Lower leg skin (tissue), 4 donors: ENCODE measurements at regions not wholly inside any gene's neighbourhood (a gene's known extent, or its start where the extent isn't known, plus 50 kb on each side); places are given as distances from the start of the nearest gene placed in this dataset.

Source experiments
- DNase-seq, 2 donors: peaks; one replicate each; pipeline ENCODE4 v3.0.0-alpha.2; 2019; ENCODE audit warnings: low spot score in 2 of 2
- H3K4me3 ChIP-seq: fragments of 200-600 bp; sonication (generic); 2 replicates; pipeline ENCODE4 v1.5.1; 2017; ENCODE audit warnings: mild to moderate bottlenecking, low read depth; ENCODE audit not compliant: poor library complexity, severe bottlenecking
- CTCF ChIP-seq, 3 donors: fragments of 450-650 bp; IDR thresholded peaks; one replicate each; pipeline ENCODE4 v1.5.1; 2016; ENCODE audit warnings: antibody characterized with exemption in 3 of 3, mild to moderate bottlenecking in 3 of 3, moderate library complexity in 2 of 3
- POLR2A ChIP-seq, 2 donors: fragments of 450-650 bp; IDR thresholded peaks; one replicate each; pipeline ENCODE4 v1.6.1; 2016 to 2017; ENCODE audit warnings: antibody characterized with exemption in 2 of 2, mild to moderate bottlenecking in 1 of 2, moderate library complexity in 1 of 2
- WGBS, 2 donors: methylation state at CpG; one replicate each; pipeline ENCODE4 v1.1.5; 2018; 5-methylcytosine and 5-hydroxymethylcytosine counted together
- intact Hi-C: fragments of 100-400 bp; cut with DNase I; formaldehyde crosslinking; loops from one replicate; pipeline ENCODE4 v1.15.0; 2023; ENCODE audit warnings: low total_unique reads

- 59 to 69% methylated on average over 2 to 3 of the region's 3 CpGs for WGBS, 2 donors
- intact Hi-C loops, result no loop called here
- DNase-seq, result no peak
- TF ChIP-seq CTCF (IDR thresholded peaks at IDR 0.05), result no peak
- no peak for TF ChIP-seq POLR2A (IDR thresholded peaks at IDR 0.05)
- H3K4me3 ChIP-seq, result no peak overlapping the region
Observed at GRCh38 chr4:137076908-137077307, 455.4 kb downstream of the PCDH18 start.

- 72 to 81% methylated on average over 4 of the region's 4 CpGs for WGBS, 2 donors
- no peak for TF ChIP-seq POLR2A (IDR thresholded peaks at IDR 0.05)
- DNase-seq, result no peak
- H3K4me3 ChIP-seq, result no peak overlapping the region
- intact Hi-C loops, result no loop called here
Observed at GRCh38 chr4:137075586-137075985, 456.7 kb downstream of the PCDH18 start.

GRCh38 chr4:137070614-137071013 is 461.7 kb downstream of the PCDH18 start:
- DNase-seq, result no peak
- intact Hi-C loops, result loop anchor here (5.0 kb wide), 1 partner anchor 1682 kb away; no protein-coding TSS in a partner anchor
- 85 to 89% methylated on average over 2 of the region's 2 CpGs for WGBS, 2 donors
- H3K4me3 ChIP-seq, result no peak overlapping the region
- no peak for TF ChIP-seq CTCF (IDR thresholded peaks at IDR 0.05)
- TF ChIP-seq POLR2A (IDR thresholded peaks at IDR 0.05), result no peak

GRCh38 chr4:137069473-137069872 is 462.8 kb downstream of the PCDH18 start:
- WGBS, 2 donors, result 93% methylated on average over 2 of the region's 2 CpGs
- TF ChIP-seq CTCF (IDR thresholded peaks at IDR 0.05) (no peak), POLR2A (IDR thresholded peaks at IDR 0.05) (no peak)
- DNase-seq, result no peak
- H3K4me3 ChIP-seq, result no peak overlapping the region
- intact Hi-C loops, result no loop called here

- DNase-seq, result no peak
- TF ChIP-seq CTCF (IDR thresholded peaks at IDR 0.05), result no peak
- H3K4me3 ChIP-seq, result no peak overlapping the region
- intact Hi-C loops, result no loop called here
- 81 to 89% methylated on average over 1 of the region's 1 CpG for WGBS, 2 donors
Observed at GRCh38 chr4:137067735-137068134, 464.6 kb downstream of the PCDH18 start.

- intact Hi-C loops, result no loop called here
- 52 to 60% methylated on average over 1 of the region's 1 CpG for WGBS, 2 donors
- DNase-seq, result no peak
- H3K4me3 ChIP-seq, result no peak overlapping the region
- TF ChIP-seq POLR2A (IDR thresholded peaks at IDR 0.05), result no peak
- no peak for TF ChIP-seq CTCF (IDR thresholded peaks at IDR 0.05)
Observed at GRCh38 chr4:137065311-137065710, 467.0 kb downstream of the PCDH18 start.
